Upper lobe of right lung (tissue), 1 donor: ENCODE measurements at regions not wholly inside any gene's neighbourhood (a gene's known extent, or its start where the extent isn't known, plus 50 kb on each side); places are given as distances from the start of the nearest gene placed in this dataset.

Experiments
- ATAC-seq: fragments of 200-7000 bp; cut with Tn5 transposase; one replicate; pipeline ENCODE4 v1.9.1; 2020; ENCODE audit warnings: mild to moderate bottlenecking, moderate library complexity
- DNase-seq: peaks from one replicate; pipeline ENCODE4 v3.0.0-alpha.2; 2020
- H3K27ac ChIP-seq: fragments of 200-600 bp; one replicate; pipeline ENCODE4 v1.8.0; 2022
- H3K27me3 ChIP-seq: fragments of 200-600 bp; one replicate; pipeline ENCODE4 v1.8.0; 2022; ENCODE audit warnings: mild to moderate bottlenecking
- H3K36me3 ChIP-seq: fragments of 200-600 bp; one replicate; pipeline ENCODE4 v1.8.0; 2022
- H3K4me1 ChIP-seq: fragments of 200-600 bp; one replicate; pipeline ENCODE4 v1.8.0; 2022
- H3K4me3 ChIP-seq: fragments of 200-600 bp; one replicate; pipeline ENCODE4 v1.8.0; 2022; ENCODE audit warnings: mild to moderate bottlenecking
- H3K9me3 ChIP-seq: fragments of 200-600 bp; one replicate; pipeline ENCODE4 v1.8.0; 2022
- CTCF ChIP-seq: fragments of 200-600 bp; IDR thresholded peaks from one replicate; pipeline ENCODE4 v1.8.0; 2022; ENCODE audit warnings: antibody characterized with exemption
- intact Hi-C: fragments of 100-400 bp; cut with DNase I; formaldehyde crosslinking; loops from one replicate; pipeline ENCODE4 v1.11.0; 2022
- donor health status: DM: no; HTN: yes; CAD: no; lungs with severe emphysema.

GRCh38 chr11:44506375-44507016, 59.0 kb upstream of the CD82 start:
- Histone ChIP-seq H3K36me3 (no peaks in the 10 kb centered on the region), H3K4me3 (no peak overlapping the region), H3K27ac (no peak overlapping the region), H3K27me3 (no peaks in the 10 kb centered on the region), H3K4me1 (no peaks in the 10 kb centered on the region), H3K9me3 (no peaks in the 10 kb centered on the region)
- intact Hi-C loops = no loop called here
- no peak for TF ChIP-seq CTCF
- ATAC-seq (no peak), DNase-seq (no peak)

- Histone ChIP-seq H3K27me3 (no peaks in the 10 kb centered on the region), H3K9me3 (no peaks in the 10 kb centered on the region), H3K4me3 (no peak overlapping the region), H3K36me3 (no peaks in the 10 kb centered on the region), H3K27ac (no peak overlapping the region), H3K4me1 (no peaks in the 10 kb centered on the region)
- TF ChIP-seq CTCF = no peak
- intact Hi-C loops = no loop called here
- no peak for ATAC-seq
- no peak for DNase-seq
These were observed 58.0 kb upstream of the CD82 start for GRCh38 chr11:44507491-44507890.

GRCh38 chr11:44507896-44508445, 57.5 kb upstream of the CD82 start:
- no peaks in the 10 kb centered on the region for H3K4me1 ChIP-seq
- no peak overlapping the region for H3K4me3 ChIP-seq
- H3K9me3 ChIP-seq = no peaks in the 10 kb centered on the region
- no peak overlapping the region for H3K27ac ChIP-seq
- no peak for TF ChIP-seq CTCF
- no peaks in the 10 kb centered on the region for H3K27me3 ChIP-seq
- ATAC-seq (no peak), DNase-seq (no peak)
- H3K36me3 ChIP-seq = no peaks in the 10 kb centered on the region
- intact Hi-C loops = no loop called here

GRCh38 chr11:44509296-44509695, 56.2 kb upstream of the CD82 start:
- H3K4me3 ChIP-seq = no peak overlapping the region
- H3K27ac ChIP-seq = no peak overlapping the region
- DNase-seq (no peak), ATAC-seq (no peak)
- intact Hi-C loops = no loop called here
- H3K27me3 ChIP-seq = no peaks in the 10 kb centered on the region
- TF ChIP-seq CTCF = no peak
- H3K9me3 ChIP-seq = no peaks in the 10 kb centered on the region
- no peaks in the 10 kb centered on the region for H3K36me3 ChIP-seq
- no peaks in the 10 kb centered on the region for H3K4me1 ChIP-seq

GRCh38 chr11:44510372-44510771, 55.1 kb upstream of the CD82 start:
- TF ChIP-seq CTCF = no peak
- intact Hi-C loops = no loop called here
- Histone ChIP-seq H3K9me3 (no peaks in the 10 kb centered on the region), H3K36me3 (no peaks in the 10 kb centered on the region), H3K27me3 (no peaks in the 10 kb centered on the region), H3K27ac (no peak overlapping the region), H3K4me3 (no peak overlapping the region), H3K4me1 (no peaks in the 10 kb centered on the region)
- DNase-seq (no peak), ATAC-seq (no peak)

- DNase-seq = no peak
- no peak for TF ChIP-seq CTCF
- Histone ChIP-seq H3K36me3 (no peaks in the 10 kb centered on the region), H3K4me1 (no peaks in the 10 kb centered on the region), H3K9me3 (no peaks in the 10 kb centered on the region), H3K27me3 (no peaks in the 10 kb centered on the region), H3K4me3 (no peak overlapping the region), H3K27ac (no peak overlapping the region)
- intact Hi-C loops = no loop called here
- ATAC-seq = no peak
These were observed 52.6 kb upstream of the CD82 start for GRCh38 chr11:44512818-44513217.
